ENCODE measurements at regions not wholly inside any gene's neighbourhood (a gene's known extent, or its start where the extent isn't known, plus 50 kb on each side); places are given as distances from the start of the nearest gene placed in this dataset.

GRCh38 chr4:180261346-180261745, 1981.9 kb upstream of the TENM3 start:
- intact Hi-C loops (cut with DNase I): no loop called here
- no peaks in the 10 kb centered on the region for H3K9me3 ChIP-seq
- TF ChIP-seq CTCF (IDR thresholded peaks at IDR 0.05): no peak
- ATAC-seq (no peak), DNase-seq (no peak)
- H3K36me3 ChIP-seq: no peaks in the 10 kb centered on the region
- H3K4me1 ChIP-seq: no peaks in the 10 kb centered on the region
- no peak overlapping the region for H3K4me3 ChIP-seq
- 20 to 25% methylated on average over 2 of the region's 2 CpGs for WGBS, 2 donors
- H3K27me3 ChIP-seq: no peaks in the 10 kb centered on the region
- no peak overlapping the region for H3K27ac ChIP-seq

GRCh38 chr4:180280076-180280475, 1963.1 kb upstream of the TENM3 start:
- WGBS, 2 donors: 76 to 81% methylated on average over 3 of the region's 3 CpGs
- Histone ChIP-seq H3K27ac (no peak overlapping the region), H3K4me1 (no peaks in the 10 kb centered on the region), H3K4me3 (no peak overlapping the region), H3K27me3 (no peaks in the 10 kb centered on the region), H3K36me3 (no peaks in the 10 kb centered on the region), H3K9me3 (peaks cover 0 to 9% (median 0%) of the 10 kb centered on the region in 11 donors)
- TF ChIP-seq CTCF (IDR thresholded peaks at IDR 0.05): no peak
- intact Hi-C loops (cut with DNase I): no loop called here
- ATAC-seq (no peak), DNase-seq (no peak)

GRCh38 chr4:180280726-180281297, 1962.4 kb upstream of the TENM3 start:
- H3K4me1 ChIP-seq: no peaks in the 10 kb centered on the region
- no peak overlapping the region for H3K27ac ChIP-seq
- H3K36me3 ChIP-seq: no peaks in the 10 kb centered on the region
- DNase-seq (no peak), ATAC-seq (no peak)
- no peak overlapping the region for H3K4me3 ChIP-seq
- intact Hi-C loops (cut with DNase I): no loop called here
- WGBS, 2 donors: 79 to 84% methylated on average over 6 of the region's 6 CpGs
- TF ChIP-seq CTCF (IDR thresholded peaks at IDR 0.05): no peak
- no peaks in the 10 kb centered on the region for H3K27me3 ChIP-seq
- H3K9me3 ChIP-seq: peaks cover 0 to 9% (median 0%) of the 10 kb centered on the region in 11 donors

- no peak for TF ChIP-seq CTCF (IDR thresholded peaks at IDR 0.05)
- intact Hi-C loops (cut with DNase I): no loop called here
- WGBS, 2 donors: 83 to 84% methylated on average over 3 of the region's 3 CpGs
Measured at GRCh38 chr4:180281724-180282123, 1961.5 kb upstream of the TENM3 start.

More at GRCh38 chr4:180281724-180282123, 1961.5 kb upstream of the TENM3 start:
- no peaks in the 10 kb centered on the region for H3K4me1 ChIP-seq
- peaks cover 0 to 9% (median 0%) of the 10 kb centered on the region in 11 donors for H3K9me3 ChIP-seq
- H3K27ac ChIP-seq: no peak overlapping the region
- no peak overlapping the region for H3K4me3 ChIP-seq
- DNase-seq (no peak), ATAC-seq (no peak)
- no peaks in the 10 kb centered on the region for H3K27me3 ChIP-seq
- no peaks in the 10 kb centered on the region for H3K36me3 ChIP-seq
